HepG2 (cell line): ENCODE measurements at regions not wholly inside any gene's neighbourhood (a gene's known extent, or its start where the extent isn't known, plus 50 kb on each side); places are given as distances from the start of the nearest gene placed in this dataset.

Experiments
- HIVEP1 ChIP-seq: sonication (generic); formaldehyde crosslinking; IDR thresholded peaks from 2 replicates; pipeline ENCODE4 v1.4.0; 2020; ENCODE audit warnings: mild to moderate bottlenecking, missing genetic modification reagents
- KAT2B ChIP-seq: fragments of 150-350 bp; IDR thresholded peaks from 2 replicates; pipeline ENCODE4 v1.6.1; 2014; ENCODE audit warnings: low read depth, low read length, borderline replicate concordance
- NCOA2 ChIP-seq: sonication (generic); formaldehyde crosslinking; IDR thresholded peaks from 2 replicates; pipeline ENCODE4 v1.8.0; 2022; ENCODE audit warnings: inconsistent platforms
- NFYB ChIP-seq: sonication (generic); formaldehyde crosslinking; IDR thresholded peaks from 2 replicates; pipeline ENCODE4 v1.4.0; 2020; ENCODE audit warnings: missing genetic modification reagents
- PITX1 ChIP-seq: sonication (generic); formaldehyde crosslinking; IDR thresholded peaks from 2 replicates; pipeline ENCODE4 v1.5.1; 2020; ENCODE audit warnings: mild to moderate bottlenecking, missing genetic modification reagents
- PLRG1 ChIP-seq: fragments of 450-650 bp; conservative IDR thresholded peaks from 2 replicates; pipeline ENCODE4 v1.6.1; 2016
- POGZ ChIP-seq: sonication (generic); formaldehyde crosslinking; IDR thresholded peaks from 2 replicates; pipeline ENCODE4 v1.4.0; 2020; ENCODE audit warnings: mild to moderate bottlenecking, missing genetic modification reagents
- RBFOX2 ChIP-seq: fragments of 200-400 bp; formaldehyde crosslinking; IDR thresholded peaks from 2 replicates; pipeline ENCODE4 v1.6.1; 2017; ENCODE audit warnings: low read depth, mild to moderate bottlenecking, low read length
- RXRB ChIP-seq: IDR thresholded peaks from 2 replicates; pipeline ENCODE4 v1.6.1; 2016; ENCODE audit warnings: borderline replicate concordance, missing genetic modification reagents, missing compliant biosample characterization
- SMYD3 ChIP-seq: sonication (generic); formaldehyde crosslinking; IDR thresholded peaks from 2 replicates; pipeline ENCODE4 v1.8.1; 2023; ENCODE audit warnings: mild to moderate bottlenecking, missing genetic modification reagents
- TEAD2 ChIP-seq: sonication (generic); formaldehyde crosslinking; IDR thresholded peaks from 2 replicates; pipeline ENCODE4 v1.9.0; 2021; ENCODE audit warnings: missing genetic modification reagents
- ZNF543 ChIP-seq: sonication (generic); formaldehyde crosslinking; IDR thresholded peaks from 2 replicates; pipeline ENCODE4 v1.4.0; 2020; ENCODE audit warnings: mild to moderate bottlenecking, missing genetic modification reagents
- ZNF703 ChIP-seq: sonication (generic); formaldehyde crosslinking; IDR thresholded peaks from 2 replicates; pipeline ENCODE4 v1.5.1; 2020; ENCODE audit warnings: missing genetic modification reagents, mild to moderate bottlenecking, moderate library complexity, borderline replicate concordance
- TF ChIP-seq, protein P1 (sequence below): sonication (generic); formaldehyde crosslinking; IDR thresholded peaks from 2 replicates; pipeline ENCODE4 v1.4.0; 2020; ENCODE audit warnings: mild to moderate bottlenecking, missing genetic modification reagents
- TF ChIP-seq, protein P2 (sequence below): sonication (generic); formaldehyde crosslinking; IDR thresholded peaks from 2 replicates; pipeline ENCODE4 v1.4.0; 2020; ENCODE audit warnings: missing genetic modification reagents; ENCODE audit errors: not compliant biosample characterization
- TF ChIP-seq, protein P3 (sequence below): sonication (generic); formaldehyde crosslinking; IDR thresholded peaks from 2 replicates; pipeline ENCODE4 v1.5.1; 2020; ENCODE audit warnings: mild to moderate bottlenecking, moderate library complexity, missing genetic modification reagents
- TF ChIP-seq, protein P4 (sequence below): sonication (generic); formaldehyde crosslinking; IDR thresholded peaks from 2 replicates; pipeline ENCODE4 v1.5.0; 2020; ENCODE audit warnings: mild to moderate bottlenecking, low read depth, missing genetic modification reagents, borderline replicate concordance
- TF ChIP-seq, protein P5 (sequence below), 2 experiments: sonication (generic) in 1 of 2; formaldehyde crosslinking in 1 of 2; IDR thresholded peaks; 2 replicates each; pipeline versions ENCODE4 v1.4.0 to v1.6.1; 2018 to 2020; ENCODE audit warnings: missing genetic modification reagents in 2 of 2, borderline replicate concordance in 1 of 2, low read depth in 1 of 2, mild to moderate bottlenecking in 1 of 2, missing biosample characterization in 1 of 2
- TF ChIP-seq, protein P6 (sequence below): sonication (generic); formaldehyde crosslinking; IDR thresholded peaks from 2 replicates; pipeline ENCODE4 v1.4.0; 2020; ENCODE audit warnings: mild to moderate bottlenecking, missing genetic modification reagents, borderline replicate concordance

DNA sequence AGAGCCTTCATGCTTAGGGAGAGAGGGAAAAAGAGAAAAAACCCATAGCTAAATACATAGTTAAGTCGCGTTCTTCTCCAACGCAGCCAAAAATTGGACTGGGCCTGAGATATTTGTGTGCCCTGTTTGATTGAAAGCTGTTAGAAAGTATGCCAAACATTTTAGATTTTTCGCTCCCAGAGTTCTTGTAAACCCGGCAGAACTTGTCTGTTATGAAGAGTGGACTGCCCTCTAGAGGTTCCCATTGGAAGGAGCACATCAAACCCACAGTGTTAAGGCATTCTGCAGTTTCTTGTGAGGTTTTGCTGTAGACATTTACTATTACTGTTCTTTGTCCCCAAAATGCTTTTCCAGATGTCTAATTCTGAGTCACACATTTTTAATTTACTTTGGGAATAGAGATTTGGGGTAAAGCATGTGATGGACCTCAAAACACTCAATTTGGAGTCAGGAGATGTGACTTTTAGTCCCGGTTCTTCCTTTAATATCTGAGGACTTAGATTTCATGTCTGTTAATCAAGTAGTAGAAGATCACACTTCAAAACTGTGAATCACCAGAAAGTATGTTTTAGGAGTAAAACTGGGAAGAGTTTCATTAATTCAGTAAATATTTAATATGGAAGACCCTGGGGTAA, 96.6 kb downstream of the PCSK1 start (continued):
- TF ChIP-seq, protein P1, sequence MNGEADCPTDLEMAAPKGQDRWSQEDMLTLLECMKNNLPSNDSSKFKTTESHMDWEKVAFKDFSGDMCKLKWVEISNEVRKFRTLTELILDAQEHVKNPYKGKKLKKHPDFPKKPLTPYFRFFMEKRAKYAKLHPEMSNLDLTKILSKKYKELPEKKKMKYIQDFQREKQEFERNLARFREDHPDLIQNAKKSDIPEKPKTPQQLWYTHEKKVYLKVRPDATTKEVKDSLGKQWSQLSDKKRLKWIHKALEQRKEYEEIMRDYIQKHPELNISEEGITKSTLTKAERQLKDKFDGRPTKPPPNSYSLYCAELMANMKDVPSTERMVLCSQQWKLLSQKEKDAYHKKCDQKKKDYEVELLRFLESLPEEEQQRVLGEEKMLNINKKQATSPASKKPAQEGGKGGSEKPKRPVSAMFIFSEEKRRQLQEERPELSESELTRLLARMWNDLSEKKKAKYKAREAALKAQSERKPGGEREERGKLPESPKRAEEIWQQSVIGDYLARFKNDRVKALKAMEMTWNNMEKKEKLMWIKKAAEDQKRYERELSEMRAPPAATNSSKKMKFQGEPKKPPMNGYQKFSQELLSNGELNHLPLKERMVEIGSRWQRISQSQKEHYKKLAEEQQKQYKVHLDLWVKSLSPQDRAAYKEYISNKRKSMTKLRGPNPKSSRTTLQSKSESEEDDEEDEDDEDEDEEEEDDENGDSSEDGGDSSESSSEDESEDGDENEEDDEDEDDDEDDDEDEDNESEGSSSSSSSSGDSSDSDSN (CRISPR knock-in tag) = no peak
- TF ChIP-seq PLRG1 = no peak
- TF ChIP-seq SMYD3 (CRISPR knock-in tag) = no peak
- no peak for TF ChIP-seq PITX1 (CRISPR knock-in tag)
- TF ChIP-seq POGZ (CRISPR knock-in tag) = peak; percentile 58
- TF ChIP-seq, protein P2, sequence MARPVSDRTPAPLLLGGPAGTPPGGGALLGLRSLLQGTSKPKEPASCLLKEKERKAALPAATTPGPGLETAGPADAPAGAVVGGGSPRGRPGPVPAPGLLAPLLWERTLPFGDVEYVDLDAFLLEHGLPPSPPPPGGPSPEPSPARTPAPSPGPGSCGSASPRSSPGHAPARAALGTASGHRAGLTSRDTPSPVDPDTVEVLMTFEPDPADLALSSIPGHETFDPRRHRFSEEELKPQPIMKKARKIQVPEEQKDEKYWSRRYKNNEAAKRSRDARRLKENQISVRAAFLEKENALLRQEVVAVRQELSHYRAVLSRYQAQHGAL (CRISPR knock-in tag) = no peak
- TF ChIP-seq, protein P3, sequence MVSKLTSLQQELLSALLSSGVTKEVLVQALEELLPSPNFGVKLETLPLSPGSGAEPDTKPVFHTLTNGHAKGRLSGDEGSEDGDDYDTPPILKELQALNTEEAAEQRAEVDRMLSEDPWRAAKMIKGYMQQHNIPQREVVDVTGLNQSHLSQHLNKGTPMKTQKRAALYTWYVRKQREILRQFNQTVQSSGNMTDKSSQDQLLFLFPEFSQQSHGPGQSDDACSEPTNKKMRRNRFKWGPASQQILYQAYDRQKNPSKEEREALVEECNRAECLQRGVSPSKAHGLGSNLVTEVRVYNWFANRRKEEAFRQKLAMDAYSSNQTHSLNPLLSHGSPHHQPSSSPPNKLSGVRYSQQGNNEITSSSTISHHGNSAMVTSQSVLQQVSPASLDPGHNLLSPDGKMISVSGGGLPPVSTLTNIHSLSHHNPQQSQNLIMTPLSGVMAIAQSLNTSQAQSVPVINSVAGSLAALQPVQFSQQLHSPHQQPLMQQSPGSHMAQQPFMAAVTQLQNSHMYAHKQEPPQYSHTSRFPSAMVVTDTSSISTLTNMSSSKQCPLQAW = peak; percentile 43; the same call in 1 of the 2 replicates
- no peak for TF ChIP-seq ZNF543 (CRISPR knock-in tag)
- TF ChIP-seq HIVEP1 (CRISPR knock-in tag) = no peak
- no peak for TF ChIP-seq TEAD2 (CRISPR knock-in tag)
- no peak for TF ChIP-seq KAT2B
- TF ChIP-seq NFYB (CRISPR knock-in tag) = no peak
- peak; percentile 57; the same call in 1 of the 2 replicates for TF ChIP-seq RXRB
- peak; percentile 13; the same call in 1 of the 2 replicates for TF ChIP-seq NCOA2 (CRISPR knock-in tag)
- TF ChIP-seq, protein P4, sequence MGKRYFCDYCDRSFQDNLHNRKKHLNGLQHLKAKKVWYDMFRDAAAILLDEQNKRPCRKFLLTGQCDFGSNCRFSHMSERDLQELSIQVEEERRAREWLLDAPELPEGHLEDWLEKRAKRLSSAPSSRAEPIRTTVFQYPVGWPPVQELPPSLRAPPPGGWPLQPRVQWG = no peak
- TF ChIP-seq ZNF703 (CRISPR knock-in tag) = no peak
- no peak for TF ChIP-seq RBFOX2
- TF ChIP-seq, protein P5, sequence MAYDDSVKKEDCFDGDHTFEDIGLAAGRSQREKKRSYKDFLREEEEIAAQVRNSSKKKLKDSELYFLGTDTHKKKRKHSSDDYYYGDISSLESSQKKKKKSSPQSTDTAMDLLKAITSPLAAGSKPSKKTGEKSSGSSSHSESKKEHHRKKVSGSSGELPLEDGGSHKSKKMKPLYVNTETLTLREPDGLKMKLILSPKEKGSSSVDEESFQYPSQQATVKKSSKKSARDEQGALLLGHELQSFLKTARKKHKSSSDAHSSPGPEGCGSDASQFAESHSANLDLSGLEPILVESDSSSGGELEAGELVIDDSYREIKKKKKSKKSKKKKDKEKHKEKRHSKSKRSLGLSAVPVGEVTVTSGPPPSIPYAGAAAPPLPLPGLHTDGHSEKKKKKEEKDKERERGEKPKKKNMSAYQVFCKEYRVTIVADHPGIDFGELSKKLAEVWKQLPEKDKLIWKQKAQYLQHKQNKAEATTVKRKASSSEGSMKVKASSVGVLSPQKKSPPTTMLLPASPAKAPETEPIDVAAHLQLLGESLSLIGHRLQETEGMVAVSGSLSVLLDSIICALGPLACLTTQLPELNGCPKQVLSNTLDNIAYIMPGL (CRISPR knock-in tag; IDR thresholded peaks at IDR 0.05; ENCODE audit: borderline replicate concordance in 1 of 2, low read depth in 1 of 2) = peak in 1 of 2 experiments; percentile 58; a peak in 2 of 4 replicates
- TF ChIP-seq, protein P6, sequence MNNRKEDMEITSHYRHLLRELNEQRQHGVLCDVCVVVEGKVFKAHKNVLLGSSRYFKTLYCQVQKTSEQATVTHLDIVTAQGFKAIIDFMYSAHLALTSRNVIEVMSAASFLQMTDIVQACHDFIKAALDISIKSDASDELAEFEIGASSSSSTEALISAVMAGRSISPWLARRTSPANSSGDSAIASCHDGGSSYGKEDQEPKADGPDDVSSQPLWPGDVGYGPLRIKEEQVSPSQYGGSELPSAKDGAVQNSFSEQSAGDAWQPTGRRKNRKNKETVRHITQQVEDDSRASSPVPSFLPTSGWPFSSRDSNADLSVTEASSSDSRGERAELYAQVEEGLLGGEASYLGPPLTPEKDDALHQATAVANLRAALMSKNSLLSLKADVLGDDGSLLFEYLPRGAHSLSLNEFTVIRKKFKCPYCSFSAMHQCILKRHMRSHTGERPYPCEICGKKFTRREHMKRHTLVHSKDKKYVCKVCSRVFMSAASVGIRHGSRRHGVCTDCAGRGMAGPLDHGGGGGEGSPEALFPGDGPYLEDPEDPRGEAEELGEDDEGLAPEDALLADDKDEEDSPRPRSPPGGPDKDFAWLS = no peak
